ENCODE measurements at regions not wholly inside any gene's neighbourhood (a gene's known extent, or its start where the extent isn't known, plus 50 kb on each side); places are given as distances from the start of the nearest gene placed in this dataset.

GRCh38 chr5:147061431-147061830, 173.4 kb upstream of the STK32A start:
- TF ChIP-seq CTCF (conservative IDR thresholded peaks at IDR 0.05) (no peak), ZFX (IDR thresholded peaks at IDR 0.05) (no peak)

All from C4-2B (cell line).